GM12891 (cell line): ENCODE measurements at regions not wholly inside any gene's neighbourhood (a gene's known extent, or its start where the extent isn't known, plus 50 kb on each side); places are given as distances from the start of the nearest gene placed in this dataset.

ENCODE experiments used
- POLR2A ChIP-seq: IDR thresholded peaks from 2 replicates; pipeline ENCODE4 v1.6.1; 2011; ENCODE audit warnings: low read depth, low read length, control low read depth
- POU2F2 ChIP-seq: IDR thresholded peaks from 2 replicates; pipeline ENCODE4 v1.6.1; 2011; ENCODE audit warnings: low read depth, mild to moderate bottlenecking, control low read depth, low read length, moderate library complexity

DNA sequence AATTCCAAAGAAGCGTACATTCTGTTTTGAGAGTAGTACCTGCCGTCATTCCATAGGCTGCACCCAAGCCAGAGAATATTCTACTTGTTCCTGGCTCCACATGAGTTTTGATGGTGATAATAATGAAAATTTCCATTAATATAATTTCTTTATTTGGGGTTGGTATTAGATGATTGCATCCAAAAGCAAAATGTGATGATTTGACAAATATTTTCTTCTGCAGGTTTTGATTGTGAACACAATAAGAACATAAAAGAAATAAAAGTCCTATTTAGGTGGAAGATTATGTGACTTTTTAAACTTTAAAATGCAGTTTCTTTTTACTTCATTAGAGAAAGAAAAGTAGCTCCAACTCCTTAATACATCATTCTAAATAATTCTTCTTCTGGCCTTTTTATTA is 284.8 kb upstream of the FMN2 start:
- TF ChIP-seq POLR2A (no peak), POU2F2 (no peak)
